Ovary (tissue), 3 donors: ENCODE measurements at regions not wholly inside any gene's neighbourhood (a gene's known extent, or its start where the extent isn't known, plus 50 kb on each side); places are given as distances from the start of the nearest gene placed in this dataset.

Experiments
- CTCF ChIP-seq, 3 donors: fragments of 450-650 bp in 2 of 3; fragments of 200-600 bp in 1 of 3; IDR thresholded peaks; one replicate each; pipeline versions ENCODE4 v1.5.1 to v1.8.0; 2016 to 2022; ENCODE audit warnings: antibody characterized with exemption in 3 of 3, mild to moderate bottlenecking in 1 of 3
- EP300 ChIP-seq: sonication (generic); formaldehyde crosslinking; IDR thresholded peaks from one replicate; pipeline ENCODE4 v1.6.1; 2017; ENCODE audit warnings: antibody characterized with exemption
- POLR2A ChIP-seq: fragments of 450-650 bp; IDR thresholded peaks from one replicate; pipeline ENCODE4 v1.6.1; 2017; ENCODE audit warnings: antibody characterized with exemption, mild to moderate bottlenecking, moderate library complexity
- donor health status: DM: no; HTN: no; CAD: no.

GRCh38 chr5:117118499-117118898, 543.9 kb upstream of the SEMA6A start:
- TF ChIP-seq CTCF (IDR thresholded peaks at IDR 0.05) (no peak), EP300 (no peak), POLR2A (no peak)
